NT2/D1 (cell line): ENCODE measurements at regions not wholly inside any gene's neighbourhood (a gene's known extent, or its start where the extent isn't known, plus 50 kb on each side); places are given as distances from the start of the nearest gene placed in this dataset.

Source experiments
- DNase-seq: peaks from one replicate; pipeline ENCODE4 v3.0.0-alpha.2; 2011; ENCODE audit warnings: low read depth, low spot score
- H3K27me3 ChIP-seq: 2 replicates; pipeline ENCODE4 v1.6.0; 2011; ENCODE audit warnings: mild to moderate bottlenecking; ENCODE audit not compliant: insufficient read length, insufficient read depth
- H3K36me3 ChIP-seq: 2 replicates; pipeline ENCODE4 v1.6.1; 2011; ENCODE audit warnings: mild to moderate bottlenecking, low read length, mixed read lengths; ENCODE audit not compliant: insufficient read depth, insufficient read length
- H3K4me1 ChIP-seq: 2 replicates; pipeline ENCODE4 v1.5.1; 2011; ENCODE audit not compliant: insufficient read depth, insufficient read length
- H3K4me3 ChIP-seq: 2 replicates; pipeline ENCODE4 v1.5.1; 2011; ENCODE audit warnings: low read depth; ENCODE audit not compliant: insufficient read length
- H3K9ac ChIP-seq: 2 replicates; pipeline ENCODE4 v1.6.0; 2011; ENCODE audit warnings: low read depth; ENCODE audit not compliant: insufficient read length
- H3K9me3 ChIP-seq: 2 replicates; pipeline ENCODE4 v1.5.1; 2011; ENCODE audit warnings: mild to moderate bottlenecking, low read length; ENCODE audit not compliant: insufficient read depth
- SUZ12 ChIP-seq: IDR thresholded peaks from 2 replicates; pipeline ENCODE4 v1.6.1; 2011; ENCODE audit not compliant: insufficient read length, insufficient read depth; ENCODE audit errors: extremely low read depth
- YY1 ChIP-seq: IDR thresholded peaks from 2 replicates; pipeline ENCODE4 v1.6.1; 2011; ENCODE audit not compliant: insufficient read length, insufficient read depth
- ZNF274 ChIP-seq: IDR thresholded peaks from 2 replicates; pipeline ENCODE4 v1.6.1; 2011; ENCODE audit warnings: mild to moderate bottlenecking, low read depth, low read length

DNA sequence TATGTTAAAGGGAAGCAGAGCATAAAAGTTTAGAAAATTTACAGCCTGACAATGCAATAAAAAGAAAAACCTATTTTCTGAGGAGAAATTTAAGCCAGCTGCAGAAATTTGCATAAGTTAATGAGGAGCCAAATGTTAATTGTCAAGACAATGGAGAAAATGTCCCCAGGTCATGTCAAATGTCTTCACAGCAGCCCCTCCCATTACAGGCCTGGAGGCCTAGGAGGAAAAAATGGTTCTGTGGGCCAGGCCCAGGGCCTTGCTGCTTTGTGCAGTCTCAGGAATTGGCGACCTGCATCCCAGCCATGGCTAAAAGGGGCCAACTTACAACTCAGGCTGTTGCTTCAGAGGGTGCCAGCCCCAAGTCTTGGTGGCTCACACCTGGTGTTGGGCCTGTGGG lies 275.4 kb upstream of the RPS6KA3 start:
- TF ChIP-seq SUZ12 (no peak), YY1 (no peak), ZNF274 (no peak)
- Histone ChIP-seq H3K4me3 (no peak overlapping the region), H3K9me3 (peaks cover 26% of the 10 kb centered on the region; the same call in 1 of the 2 replicates)

DNA sequence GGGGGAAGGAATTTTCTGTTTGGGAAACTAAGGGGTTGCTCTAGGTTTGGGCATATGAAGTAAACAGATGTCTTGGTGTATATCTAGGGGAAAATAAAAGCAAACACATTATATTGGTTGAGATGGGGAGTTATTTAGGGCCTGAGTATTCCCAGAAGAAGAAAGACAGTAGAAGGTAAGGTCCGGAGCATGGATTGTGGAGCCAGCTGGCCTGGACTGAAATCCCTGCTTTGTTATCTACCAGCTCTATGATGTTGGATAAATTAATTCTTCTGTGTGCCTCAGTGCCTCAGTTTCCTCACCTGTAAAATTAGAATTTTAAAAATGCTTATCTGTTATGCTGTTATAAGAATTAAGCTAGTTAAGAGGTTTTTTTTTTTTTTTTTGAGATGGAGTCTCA lies 272.3 kb upstream of the RPS6KA3 start:
- no peaks in the 10 kb centered on the region for H3K36me3 ChIP-seq
- no peak for TF ChIP-seq ZNF274
- no peak for TF ChIP-seq YY1
- TF ChIP-seq SUZ12, result no peak
- DNase-seq, result no peak
- no peaks in the 10 kb centered on the region for H3K27me3 ChIP-seq
- no peak overlapping the region for H3K4me3 ChIP-seq
- no peak overlapping the region for H3K9ac ChIP-seq
- H3K4me1 ChIP-seq, result no peaks in the 10 kb centered on the region
- H3K9me3 ChIP-seq, result peaks cover 22% of the 10 kb centered on the region; the same call in 1 of the 2 replicates

More for the DNA sequence above, 275.4 kb upstream of the RPS6KA3 start:
- Histone ChIP-seq H3K27me3 (no peaks in the 10 kb centered on the region), H3K36me3 (no peaks in the 10 kb centered on the region), H3K4me1 (no peaks in the 10 kb centered on the region), H3K9ac (no peak overlapping the region)
- DNase-seq, result no peak

DNA sequence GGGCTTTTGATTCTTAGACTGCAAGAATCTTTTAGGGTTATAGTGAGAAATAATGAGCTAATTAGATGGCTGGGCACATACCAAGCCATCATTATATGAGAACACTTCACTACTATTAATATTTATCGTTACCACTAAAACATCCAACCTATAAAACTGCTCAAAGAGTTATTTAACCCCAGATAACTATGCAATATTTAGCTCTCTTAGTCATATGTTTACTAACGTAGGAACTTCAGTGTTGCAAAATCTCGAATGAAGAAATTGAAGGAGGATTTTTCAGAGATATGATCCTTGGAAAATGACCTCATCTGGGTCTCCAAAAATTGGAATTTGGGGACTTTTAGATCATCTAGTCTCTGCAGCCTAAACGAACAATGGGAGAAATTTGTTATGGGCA lies 265.0 kb upstream of the RPS6KA3 start:
- H3K27me3 ChIP-seq, result no peaks in the 10 kb centered on the region
- H3K9me3 ChIP-seq, result no peaks in the 10 kb centered on the region
- no peaks in the 10 kb centered on the region for H3K36me3 ChIP-seq
- H3K4me3 ChIP-seq, result no peak overlapping the region
- H3K4me1 ChIP-seq, result no peaks in the 10 kb centered on the region
- no peak for DNase-seq
- H3K9ac ChIP-seq, result no peak overlapping the region
- TF ChIP-seq ZNF274, result no peak
- TF ChIP-seq YY1, result no peak

DNA sequence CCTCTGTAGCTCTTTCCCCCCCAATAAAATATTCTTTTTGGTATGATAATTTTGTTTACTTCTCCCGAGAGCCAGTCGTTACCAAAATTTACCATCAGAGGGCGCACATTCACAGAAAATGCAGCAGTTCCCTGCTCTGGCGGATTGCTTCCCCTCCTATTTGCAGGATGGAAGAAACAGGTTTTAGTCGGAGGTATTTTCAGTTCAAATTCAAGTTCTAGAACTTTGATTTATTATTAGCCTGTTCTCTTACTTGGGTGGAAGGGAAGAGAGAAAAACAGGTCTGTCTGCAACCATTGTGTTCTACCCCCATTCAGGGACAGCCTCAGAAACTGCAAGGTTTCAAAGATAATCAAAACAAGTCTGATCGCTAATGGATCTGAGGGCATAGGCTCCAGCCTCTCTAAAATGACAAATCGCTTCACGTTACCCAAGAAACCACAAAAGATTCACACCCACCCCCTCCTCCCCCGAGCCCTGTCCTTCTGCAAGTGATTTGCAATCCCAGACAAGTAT lies 263.8 kb upstream of the RPS6KA3 start:
- Histone ChIP-seq H3K36me3 (no peaks in the 10 kb centered on the region), H3K4me3 (no peak overlapping the region), H3K9me3 (no peaks in the 10 kb centered on the region), H3K4me1 (no peaks in the 10 kb centered on the region), H3K27me3 (no peaks in the 10 kb centered on the region), H3K9ac (peak overlapping the region; percentile 21)
- DNase-seq, result peak; percentile 50
- TF ChIP-seq SUZ12 (no peak), ZNF274 (no peak), YY1 (no peak)

DNA sequence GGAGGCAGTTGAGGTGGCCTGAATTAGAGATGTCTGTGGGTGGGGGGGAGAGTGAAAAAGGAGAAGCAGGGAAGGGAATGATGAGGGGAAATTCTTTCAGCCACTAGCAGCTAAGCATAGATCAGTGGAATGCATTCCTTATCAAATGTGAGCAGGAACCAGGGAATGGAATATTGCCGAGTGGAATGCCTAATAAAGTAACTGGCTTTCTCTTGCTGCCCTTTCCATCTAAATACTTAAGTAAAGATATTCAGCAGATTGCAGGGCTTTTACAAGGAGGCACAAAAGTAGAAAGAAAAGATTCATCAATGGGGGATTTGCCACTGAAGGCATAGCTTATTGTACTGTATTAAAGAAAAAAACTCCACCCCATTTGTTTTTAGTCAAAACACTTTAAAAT lies 263.0 kb upstream of the RPS6KA3 start:
- Histone ChIP-seq H3K36me3 (no peaks in the 10 kb centered on the region), H3K9ac (no peak overlapping the region), H3K4me1 (no peaks in the 10 kb centered on the region), H3K9me3 (no peaks in the 10 kb centered on the region), H3K27me3 (no peaks in the 10 kb centered on the region), H3K4me3 (no peak overlapping the region)
- no peak for DNase-seq
- TF ChIP-seq SUZ12 (no peak), YY1 (no peak), ZNF274 (no peak)

DNA sequence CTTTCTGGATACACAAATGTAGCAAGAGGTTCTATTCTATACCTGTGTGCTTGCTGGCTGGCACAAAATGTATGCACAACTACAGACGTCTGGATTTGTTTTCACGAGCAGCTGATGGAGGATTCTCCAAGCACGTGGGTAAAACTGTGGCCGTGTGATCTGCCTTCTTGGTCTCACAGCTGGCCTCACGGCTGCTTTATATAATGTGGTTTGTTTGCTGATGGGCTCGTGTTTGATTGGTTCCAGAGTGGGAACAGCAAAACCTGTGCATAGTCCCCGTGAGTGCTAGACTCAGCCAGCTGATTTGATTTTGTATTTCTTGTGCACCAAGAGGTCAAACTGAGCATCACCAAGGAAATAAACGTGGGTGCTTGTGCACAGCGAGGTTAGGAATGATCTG lies 262.6 kb upstream of the RPS6KA3 start:
- DNase-seq, result no peak
- no peaks in the 10 kb centered on the region for H3K9me3 ChIP-seq
- no peak overlapping the region for H3K9ac ChIP-seq
- H3K27me3 ChIP-seq, result no peaks in the 10 kb centered on the region
- no peaks in the 10 kb centered on the region for H3K36me3 ChIP-seq
- no peaks in the 10 kb centered on the region for H3K4me1 ChIP-seq
- no peak for TF ChIP-seq YY1
- TF ChIP-seq SUZ12, result no peak
- no peak for TF ChIP-seq ZNF274
- H3K4me3 ChIP-seq, result no peak overlapping the region

DNA sequence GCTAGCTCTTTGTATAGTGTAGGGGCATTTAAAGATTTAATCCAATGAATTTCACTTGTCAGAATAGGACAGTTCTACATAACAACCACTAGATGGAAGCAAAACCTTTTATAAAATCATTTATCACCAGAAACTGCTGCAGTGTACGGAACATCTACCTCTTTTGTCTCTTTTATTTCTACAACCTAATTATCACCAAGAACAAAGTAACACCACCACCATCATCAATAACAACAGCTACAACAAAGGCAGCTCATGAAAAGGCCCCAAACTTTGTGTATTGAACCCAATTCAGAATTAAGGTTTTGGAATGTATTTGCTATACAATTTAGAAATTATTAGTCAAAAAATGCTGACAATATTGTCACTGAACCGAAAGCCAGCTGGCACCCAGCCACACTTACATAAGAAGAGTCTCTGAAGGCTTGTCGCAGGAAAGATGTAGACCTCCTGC lies 260.9 kb upstream of the RPS6KA3 start:
- DNase-seq, result no peak
- no peaks in the 10 kb centered on the region for H3K27me3 ChIP-seq

DNA sequence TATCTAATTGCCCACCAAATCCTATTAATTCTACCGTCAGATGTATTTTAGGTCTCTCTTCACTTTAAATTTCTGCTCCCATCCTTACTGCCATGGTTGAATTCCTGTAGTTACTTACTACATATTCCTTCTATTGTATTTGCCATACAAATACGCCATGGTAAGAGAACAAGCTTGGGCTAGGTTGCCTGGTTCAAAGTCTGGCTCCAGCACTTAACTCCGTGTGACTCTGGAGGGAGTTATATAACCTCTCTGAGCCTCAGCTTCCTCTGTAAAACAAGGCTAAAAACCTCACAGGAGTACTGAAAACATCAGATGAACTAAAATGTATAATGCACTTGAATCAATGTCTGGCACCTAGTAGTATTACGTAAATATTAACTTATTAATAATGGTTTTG lies 260.3 kb upstream of the RPS6KA3 start:
- TF ChIP-seq ZNF274 (no peak), SUZ12 (no peak), YY1 (no peak)
- DNase-seq, result no peak
- no peaks in the 10 kb centered on the region for H3K27me3 ChIP-seq
- no peaks in the 10 kb centered on the region for H3K9me3 ChIP-seq
- H3K36me3 ChIP-seq, result no peaks in the 10 kb centered on the region
- no peaks in the 10 kb centered on the region for H3K4me1 ChIP-seq
- no peak overlapping the region for H3K9ac ChIP-seq
- H3K4me3 ChIP-seq, result no peak overlapping the region

More for the DNA sequence above, 260.9 kb upstream of the RPS6KA3 start:
- H3K36me3 ChIP-seq, result no peaks in the 10 kb centered on the region
- H3K4me3 ChIP-seq, result no peak overlapping the region
- H3K9ac ChIP-seq, result no peak overlapping the region
- H3K9me3 ChIP-seq, result no peaks in the 10 kb centered on the region
- H3K4me1 ChIP-seq, result no peaks in the 10 kb centered on the region
- no peak for TF ChIP-seq SUZ12
- no peak for TF ChIP-seq YY1
- no peak for TF ChIP-seq ZNF274
